DMS79 treated with DMSO at 0.1 percent for 48 hours (cell line): ENCODE measurements at regions not wholly inside any gene's neighbourhood (a gene's known extent, or its start where the extent isn't known, plus 50 kb on each side); places are given as distances from the start of the nearest gene placed in this dataset.
"Not testable (repeated sequence)": the region's sequence is repeated elsewhere in the genome, so short reads cannot be mapped to it uniquely, and the experiment has no call there.

Experiments
- DNase-seq: peaks from one replicate; lab custom pipeline; 2025; lab: John Stamatoyannopoulos, UW

DNA sequence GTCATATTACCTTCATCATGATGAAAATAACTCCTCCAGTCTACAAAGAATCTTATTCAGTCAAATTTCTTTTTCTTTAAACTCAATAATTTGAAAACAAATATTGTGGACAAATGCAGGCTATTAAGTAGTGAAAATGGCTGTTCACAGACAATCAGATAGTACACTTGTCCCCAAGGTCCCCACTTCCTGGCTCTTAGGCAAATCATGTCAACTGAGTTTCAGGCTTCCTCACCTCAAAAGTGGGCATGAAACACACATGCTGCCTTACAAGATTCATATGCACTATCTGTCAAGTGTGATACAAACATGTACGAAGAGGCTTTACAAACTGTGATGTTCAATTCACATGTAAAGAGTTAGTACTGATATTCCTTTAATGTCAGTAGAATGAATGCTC, 385.2 kb upstream of the SEMA6A start:
- no peak for DNase-seq

DNA sequence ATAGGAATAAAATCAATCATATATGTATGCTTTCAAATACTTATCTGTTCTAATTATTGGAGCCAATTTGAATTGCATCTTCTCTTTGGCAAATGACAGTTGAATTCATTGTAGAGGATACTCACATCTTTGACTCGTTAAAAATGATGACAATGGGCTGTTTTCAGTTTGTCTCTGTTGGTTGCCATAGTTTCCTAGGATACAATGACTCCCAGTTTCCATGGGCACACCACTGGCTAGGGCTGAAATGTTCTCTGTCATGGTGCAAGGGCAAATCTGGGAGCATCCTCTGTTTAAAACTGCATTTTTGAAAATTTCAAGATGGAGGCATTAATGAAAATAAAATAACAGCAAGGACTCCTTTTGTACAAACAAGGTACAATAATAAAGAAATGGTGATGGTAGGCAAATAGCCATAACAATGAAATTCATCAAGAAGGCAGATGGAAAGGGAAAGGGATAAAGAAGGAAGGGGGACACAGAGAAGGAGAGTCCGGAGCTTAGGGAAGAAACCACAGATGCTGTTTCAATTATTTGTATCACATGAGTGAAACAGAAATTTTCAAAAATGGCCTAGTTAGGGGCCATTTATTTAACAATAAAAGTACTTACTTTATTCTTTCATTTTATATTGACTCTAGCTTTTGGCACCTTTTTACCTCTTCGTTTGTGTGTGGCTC, 378.8 kb upstream of the SEMA6A start:
- DNase-seq = no peak

DNA sequence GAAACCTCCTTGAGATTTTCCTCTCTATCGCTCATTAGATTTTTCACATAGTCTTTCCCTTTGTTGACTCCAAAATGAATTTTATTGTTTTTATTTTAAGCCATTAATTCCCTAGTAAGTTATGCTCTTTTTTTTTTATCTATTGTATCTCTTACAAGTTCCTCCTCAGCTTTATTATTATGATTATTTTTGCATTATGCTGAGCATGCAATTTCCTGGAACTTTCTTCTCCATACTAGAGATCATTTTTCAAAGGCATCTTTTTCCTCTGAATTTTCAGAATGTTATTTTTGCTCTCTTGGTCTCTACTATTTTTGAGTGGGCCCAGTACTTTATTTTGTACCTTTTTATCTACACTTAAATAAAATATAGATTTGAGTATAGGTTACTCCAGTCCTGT, 376.6 kb upstream of the SEMA6A start:
- DNase-seq = no peak

DNA sequence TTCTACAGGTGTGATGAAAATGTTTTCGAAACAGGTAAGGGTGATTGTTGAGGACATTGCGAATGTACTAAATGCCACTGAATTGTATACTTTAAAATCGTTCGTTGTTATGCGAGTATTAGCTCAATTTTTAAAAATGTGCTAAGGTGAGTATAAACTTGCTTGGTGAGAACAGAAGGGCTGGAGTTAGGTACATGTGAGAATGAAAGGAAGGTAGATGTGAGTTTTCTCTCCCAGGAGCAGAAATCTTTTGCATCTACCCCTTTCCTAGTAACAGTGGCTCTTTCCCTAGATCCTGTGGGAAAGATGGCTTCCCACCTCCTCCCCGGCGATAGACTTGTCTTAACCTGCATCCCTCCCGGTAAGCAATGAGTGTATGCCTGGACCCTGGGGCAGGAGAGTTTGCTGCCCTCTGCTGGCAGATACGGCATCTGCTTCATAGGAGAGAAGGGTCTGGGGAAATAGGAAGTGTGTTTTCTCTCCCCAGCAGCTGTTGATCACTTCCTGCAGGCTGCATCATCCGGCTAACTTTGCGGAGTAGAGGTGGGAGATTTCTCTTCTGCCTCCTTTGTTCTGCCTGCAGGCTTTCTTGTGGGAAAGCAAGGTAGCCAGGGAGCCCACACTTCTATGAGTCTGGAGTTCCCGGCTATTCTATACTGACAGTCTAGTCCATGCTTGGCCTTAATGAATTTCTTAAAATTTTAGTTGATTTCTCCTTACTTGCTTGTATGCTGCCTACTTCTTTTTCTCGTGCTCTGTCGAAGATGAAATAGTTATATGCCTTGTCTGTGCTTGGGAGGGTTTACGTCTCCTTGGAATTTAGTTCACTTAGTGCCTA, 373.3 kb upstream of the SEMA6A start:
- DNase-seq = no peak

DNA sequence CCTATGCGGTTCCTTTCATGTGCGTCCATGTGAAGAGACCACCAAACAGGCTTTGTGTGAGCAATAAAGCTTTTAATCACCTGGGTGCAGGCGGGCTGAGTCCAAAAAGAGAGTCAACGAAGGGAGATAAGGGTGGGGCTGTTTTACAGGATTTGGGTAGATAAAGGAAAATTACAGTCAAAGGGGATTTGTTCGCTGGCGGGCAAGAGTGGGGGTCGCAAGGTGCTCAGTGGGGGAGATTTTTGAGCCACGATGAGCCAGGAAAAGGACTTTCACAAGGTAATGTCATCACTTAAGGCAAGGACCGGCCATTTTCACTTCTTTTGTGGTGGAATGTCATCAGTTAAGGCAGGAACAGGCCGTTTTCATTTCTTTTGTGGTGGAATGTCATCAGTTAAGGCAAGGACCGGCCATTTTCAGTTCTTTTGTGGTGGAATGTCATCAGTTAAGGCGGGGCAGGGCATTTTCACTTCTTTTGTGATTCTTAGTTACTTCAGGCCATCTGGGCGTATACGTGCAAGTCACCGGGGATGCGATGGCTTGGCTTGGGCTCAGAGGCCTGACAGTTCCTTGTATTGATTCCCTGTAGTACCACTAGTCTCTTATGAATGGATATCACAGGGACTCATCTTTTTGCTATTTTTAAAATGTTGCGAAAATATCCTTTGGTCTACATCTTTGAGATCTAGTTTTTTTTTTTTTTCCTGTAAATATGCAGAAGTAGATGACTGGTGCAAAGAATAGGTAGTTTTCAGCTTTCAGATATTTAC, 371.2 kb upstream of the SEMA6A start:
- DNase-seq = not testable (repeated sequence)

DNA sequence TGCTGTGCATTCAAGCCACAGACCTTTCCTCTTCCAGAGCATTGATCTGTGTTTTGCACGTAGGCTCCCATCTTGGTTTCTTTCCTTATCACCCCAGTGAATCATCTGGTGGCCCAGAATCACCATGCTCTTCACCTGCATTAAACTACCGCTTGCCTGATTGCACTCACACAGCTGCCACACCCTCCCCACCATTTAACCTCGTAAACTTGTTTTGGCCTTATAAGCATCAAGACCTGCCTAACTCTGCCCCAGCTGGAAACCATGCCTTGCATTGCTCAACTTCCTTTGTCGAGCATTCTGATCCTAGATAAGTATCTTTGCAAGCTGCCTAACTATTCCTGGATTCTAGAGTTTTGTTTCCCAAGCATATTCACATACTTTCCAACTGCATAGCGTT, 369.6 kb upstream of the SEMA6A start:
- no peak for DNase-seq

DNA sequence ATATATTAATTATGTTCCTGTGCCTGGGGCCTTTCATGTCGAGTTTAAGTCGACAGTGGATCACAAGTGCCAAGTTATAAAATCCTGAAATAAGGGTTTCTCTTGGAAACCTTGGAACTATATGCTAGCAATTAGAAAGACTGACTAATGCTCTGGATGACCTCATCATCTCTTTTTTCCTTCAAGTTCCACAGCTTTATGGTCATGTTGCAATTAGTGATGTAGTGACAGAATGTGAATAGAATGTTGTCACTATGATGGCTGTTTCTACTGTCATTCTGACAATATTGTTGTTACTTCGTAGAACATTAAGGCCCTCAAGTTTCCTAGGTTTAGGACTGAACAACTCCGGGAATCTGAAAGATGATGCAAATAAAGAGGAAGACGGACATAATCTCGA, 368.0 kb upstream of the SEMA6A start:
- no peak for DNase-seq

DNA sequence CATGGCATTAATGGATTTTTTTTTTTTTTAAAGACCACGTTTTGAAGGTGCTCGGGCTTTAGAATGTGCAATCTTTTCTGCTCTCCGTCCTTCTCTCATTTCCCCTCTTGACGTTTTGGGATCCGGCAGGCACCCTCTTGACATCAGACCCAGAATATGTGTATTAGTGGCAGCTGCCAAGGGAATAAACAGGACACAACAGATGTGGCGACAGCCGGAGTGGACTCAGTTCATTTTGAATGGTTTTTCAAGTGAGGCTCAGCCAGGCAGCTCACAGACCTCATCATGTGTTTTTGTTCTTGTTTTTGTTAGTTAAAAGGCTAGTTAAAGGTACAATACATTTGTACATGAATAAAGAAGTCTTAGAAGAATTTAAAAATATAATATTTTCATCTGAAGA, 365.0 kb upstream of the SEMA6A start:
- DNase-seq = peak; percentile 51

DNA sequence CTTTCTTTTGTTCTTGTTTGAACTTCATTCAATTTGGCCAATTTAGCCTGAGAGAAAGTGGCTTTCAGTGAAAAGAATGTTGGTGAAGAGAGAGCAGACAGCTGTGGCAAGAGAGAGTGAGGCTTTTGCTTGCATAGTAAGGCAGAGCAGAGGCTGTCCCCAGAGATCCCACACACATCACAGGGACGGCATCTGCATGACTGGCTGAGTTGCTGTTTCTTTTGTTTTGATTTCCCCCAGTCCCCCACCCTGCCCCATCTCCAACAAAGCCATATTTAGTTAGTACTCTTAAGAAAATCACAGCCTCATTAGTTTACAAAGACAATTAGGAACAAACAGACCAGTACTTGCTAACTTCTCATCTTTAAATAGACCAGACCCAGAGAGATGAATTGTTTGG, 363.9 kb upstream of the SEMA6A start:
- peak; percentile 5 for DNase-seq

DNA sequence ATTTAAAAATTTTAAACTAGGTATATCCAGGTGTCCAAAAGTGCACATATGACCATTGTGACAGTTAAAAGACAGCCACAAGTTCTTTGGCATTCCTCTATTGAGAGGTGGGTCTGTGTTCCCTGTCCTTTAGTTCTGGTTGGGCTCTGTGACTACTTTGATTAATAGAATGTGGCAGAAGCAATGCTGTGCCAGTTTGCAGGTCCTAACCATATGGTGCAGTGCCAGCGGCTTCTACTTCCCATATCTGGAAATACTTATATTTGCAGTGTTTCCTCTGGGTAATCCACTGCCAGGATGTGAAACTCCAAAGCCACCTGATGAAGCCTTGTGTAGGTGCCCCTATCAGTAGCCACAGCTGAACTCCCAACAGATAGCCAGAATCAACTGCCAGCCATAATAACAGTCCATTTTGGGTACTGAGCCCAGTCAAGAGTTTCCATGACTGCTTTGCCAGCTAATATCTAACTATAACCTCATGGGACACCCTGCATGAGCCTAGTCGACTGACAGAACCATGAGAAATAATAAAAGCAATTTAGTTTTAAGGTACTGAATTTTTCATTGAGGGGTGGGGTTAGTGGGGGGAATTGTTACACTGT, 361.0 kb upstream of the SEMA6A start:
- DNase-seq = no peak

DNA sequence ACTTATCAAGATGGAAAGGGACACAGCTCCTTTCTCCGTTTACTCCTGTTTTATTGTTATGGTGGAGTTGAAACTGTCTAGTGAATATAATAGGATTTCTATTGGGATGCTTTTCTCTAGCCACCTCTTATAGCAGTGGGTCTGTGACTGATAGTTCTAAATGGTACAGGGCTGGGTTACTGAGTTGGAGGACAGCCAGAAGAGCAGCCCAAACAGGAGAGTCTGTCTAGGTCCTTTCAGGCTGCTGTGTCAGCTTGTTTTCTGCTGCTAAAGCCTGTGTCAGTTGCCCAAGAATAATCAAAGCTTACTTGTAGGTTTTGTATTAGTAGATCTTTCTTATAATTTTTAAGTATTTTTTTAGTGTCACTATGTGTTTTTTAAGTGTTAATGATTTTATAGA, 356.0 kb upstream of the SEMA6A start:
- DNase-seq = peak; percentile 4

DNA sequence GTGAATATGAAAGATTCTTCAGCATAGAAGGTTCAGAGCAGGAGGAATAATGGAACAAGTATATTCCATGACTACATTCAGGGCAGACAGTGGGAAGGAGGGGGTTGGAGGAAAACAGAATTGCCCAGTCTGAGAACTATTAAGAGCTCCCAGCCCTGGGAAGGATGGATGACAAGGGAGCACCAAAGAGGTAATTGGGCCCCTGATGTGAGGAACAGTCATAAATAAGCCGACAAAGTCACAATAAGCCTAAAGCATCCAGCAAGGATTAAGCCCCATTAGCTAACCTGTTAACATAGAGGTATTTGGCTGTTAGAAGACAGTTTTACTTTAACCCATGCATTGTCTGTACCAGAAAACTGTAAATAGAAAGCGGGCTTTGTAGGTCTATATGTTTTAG, 348.7 kb upstream of the SEMA6A start:
- no peak for DNase-seq

DNA sequence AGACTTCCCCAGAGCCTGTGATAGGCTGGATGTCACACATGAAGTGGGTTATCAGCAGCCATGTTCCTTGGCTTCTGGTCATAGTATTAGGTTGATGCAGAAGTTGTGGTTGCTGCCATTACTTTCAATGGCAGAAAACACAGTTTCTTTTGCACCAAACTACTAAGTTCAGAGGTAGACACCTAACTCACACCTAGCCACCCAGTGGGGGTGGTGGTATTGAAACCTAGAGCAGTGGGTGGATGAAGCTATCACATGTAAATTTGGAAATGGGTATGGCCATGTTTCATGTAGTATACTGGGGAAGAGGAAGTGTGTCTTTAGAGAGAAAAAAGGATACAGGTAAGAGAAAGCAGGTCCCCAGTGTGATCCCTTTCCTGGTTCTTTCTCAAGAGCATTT, 347.9 kb upstream of the SEMA6A start:
- DNase-seq = no peak

DNA sequence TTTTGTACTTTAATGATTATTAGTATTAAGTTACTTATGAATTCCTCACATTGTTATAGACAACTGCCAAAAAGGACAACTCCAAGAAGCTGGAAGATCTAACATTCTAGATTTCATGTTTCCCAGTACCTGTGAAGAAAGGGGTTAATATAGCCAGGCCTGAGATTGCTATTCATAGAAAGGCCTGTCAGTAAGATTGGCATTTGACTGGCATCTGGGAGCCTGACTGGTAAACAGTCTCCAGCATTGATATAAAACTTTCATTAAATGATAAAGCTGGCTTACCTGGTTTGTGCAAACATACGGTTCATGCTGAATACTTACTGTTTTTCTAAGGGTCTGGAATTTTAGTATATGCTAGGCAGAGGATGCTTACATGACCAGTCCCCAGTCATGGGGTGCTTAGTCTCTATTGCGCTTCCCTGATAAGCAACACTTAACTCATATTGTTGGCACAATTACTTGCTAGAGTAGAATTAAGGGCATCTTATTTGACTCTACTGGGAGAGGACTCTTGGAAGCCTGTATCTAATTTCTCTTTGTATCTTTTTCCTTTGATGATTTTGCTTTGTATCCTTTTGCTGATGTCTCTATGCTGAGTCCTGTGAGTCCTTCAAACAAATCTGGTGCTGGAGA, 340.4 kb upstream of the SEMA6A start:
- DNase-seq = no peak

DNA sequence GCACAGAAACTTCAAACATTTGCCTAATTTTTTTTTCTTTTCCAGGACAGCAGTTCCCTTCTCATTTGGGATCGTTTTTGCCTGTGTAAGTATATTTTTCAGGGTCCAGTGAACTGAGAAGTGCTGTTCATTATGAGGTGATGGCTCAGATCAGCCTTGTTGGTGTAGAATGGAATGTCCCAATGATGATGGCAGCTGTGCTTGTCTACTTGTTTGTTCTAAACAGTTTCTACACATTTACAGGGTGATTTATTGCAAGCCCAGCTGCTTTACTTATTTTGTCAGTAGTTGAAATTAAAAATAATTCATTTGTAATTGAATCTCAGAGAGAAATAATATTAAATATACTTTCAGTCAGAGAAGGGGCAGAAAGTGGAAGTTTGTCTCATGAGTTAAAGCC, 337.6 kb upstream of the SEMA6A start:
- DNase-seq = peak; percentile 2

DNA sequence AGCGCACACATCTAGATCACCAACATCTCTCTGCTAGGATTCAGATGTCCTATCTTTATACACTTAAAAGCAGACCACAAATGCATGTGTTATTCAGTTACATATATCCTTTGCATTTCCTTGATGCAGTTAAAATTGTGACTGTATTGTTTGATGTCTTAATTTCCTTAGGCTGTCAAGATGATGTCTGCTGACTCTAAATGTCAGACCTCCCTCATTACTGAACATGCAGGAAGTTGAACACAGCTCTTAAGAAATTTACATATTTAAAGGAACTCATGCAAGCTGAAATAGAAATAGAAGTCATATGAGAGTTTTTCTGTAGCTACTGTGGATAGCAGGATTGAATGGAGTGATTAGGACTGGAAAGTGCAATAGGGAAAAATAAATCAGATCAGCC, 336.5 kb upstream of the SEMA6A start:
- no peak for DNase-seq

DNA sequence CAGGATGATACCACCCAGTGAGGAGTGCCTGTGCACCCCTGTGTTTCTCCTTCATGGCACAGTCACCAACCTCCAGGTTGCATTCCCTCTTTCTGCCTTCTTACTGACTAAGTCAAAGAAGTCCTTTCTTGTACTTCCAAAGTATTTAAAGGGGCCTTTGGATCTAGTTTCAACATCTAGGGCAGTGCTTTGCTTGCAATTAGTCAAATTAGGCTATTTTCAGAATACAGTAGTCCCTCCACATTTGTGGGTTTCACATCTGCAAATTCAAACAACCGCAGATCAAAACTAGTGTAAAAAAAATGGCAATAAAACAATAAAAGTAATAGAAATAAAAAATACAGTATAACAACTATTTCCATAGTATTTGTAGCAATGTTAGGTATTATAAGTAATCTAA, 333.9 kb upstream of the SEMA6A start:
- DNase-seq = no peak

DNA sequence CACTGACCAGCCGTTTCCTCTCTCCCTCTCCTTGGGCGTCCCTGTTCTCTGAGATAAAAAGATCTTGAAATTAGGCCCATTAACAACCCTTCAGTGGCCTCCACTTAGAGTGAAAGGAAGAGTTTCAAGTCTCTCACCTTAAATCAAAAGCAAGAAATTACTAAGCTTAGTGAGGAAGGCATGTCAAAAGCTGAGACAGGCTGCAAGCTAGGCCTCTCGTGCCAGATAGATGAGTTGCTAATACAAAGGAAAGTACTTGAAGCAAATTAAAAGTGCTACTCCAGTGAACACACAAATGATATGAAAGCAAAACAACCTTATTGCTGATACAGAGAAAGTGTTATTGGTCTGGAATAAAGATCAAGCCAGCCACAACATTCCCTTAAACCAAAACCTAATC, 331.3 kb upstream of the SEMA6A start:
- no peak for DNase-seq

DNA sequence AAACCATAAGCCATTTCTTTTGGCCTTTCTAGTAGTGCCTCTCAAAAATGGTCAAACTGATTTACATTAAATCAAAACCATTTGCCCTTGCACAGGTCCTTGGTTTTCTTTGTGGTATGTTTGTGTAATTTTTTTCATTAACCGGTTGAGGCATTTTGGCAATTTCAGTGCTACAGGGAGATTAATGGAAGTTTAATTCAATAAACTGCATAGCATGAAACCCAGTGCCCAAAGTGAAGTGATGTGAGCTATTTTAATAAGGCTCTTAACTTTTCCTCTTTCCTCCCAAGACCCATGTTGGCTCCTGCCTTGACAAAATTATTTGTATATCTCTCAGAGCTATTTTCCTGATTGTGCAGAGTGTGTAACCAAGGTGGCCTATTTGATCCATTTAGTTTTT, 326.2 kb upstream of the SEMA6A start:
- peak; percentile 3 for DNase-seq

DNA sequence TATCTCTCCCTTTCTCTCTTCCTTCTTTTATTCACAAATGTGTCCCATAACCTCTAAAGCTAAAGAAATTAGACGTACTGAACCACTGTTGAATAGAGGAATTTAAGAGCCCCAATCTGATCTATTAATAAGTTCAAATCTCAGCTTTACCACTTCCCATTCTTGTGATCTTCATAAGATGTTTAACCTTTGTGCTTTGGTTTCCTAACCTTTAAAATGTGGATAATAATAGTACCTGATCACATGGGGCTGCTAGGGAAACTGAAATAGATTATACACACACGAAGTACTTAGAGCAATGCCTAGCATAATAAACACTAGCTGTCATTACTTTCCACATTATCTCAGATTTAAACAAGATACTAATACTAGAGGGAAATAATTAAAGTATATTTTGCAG, 324.3 kb upstream of the SEMA6A start:
- no peak for DNase-seq

DNA sequence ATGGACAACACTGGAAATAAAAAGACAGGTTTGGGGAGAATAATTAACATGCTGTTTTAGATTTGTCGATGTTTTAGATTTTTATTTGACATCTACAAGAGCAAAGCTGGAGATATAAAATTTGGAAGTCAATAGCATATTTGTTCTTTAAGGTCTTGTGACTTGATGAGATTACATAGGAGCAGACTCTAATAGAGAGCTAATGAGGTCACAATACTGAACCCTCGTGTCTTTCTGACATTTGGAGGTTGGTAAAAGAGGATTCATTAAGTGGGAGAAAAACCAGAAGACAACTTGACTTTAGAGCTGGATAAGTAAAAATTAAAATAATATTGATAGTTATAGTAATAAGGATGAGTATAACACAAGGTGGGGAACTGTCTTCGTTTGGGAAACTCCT, 322.7 kb upstream of the SEMA6A start:
- DNase-seq = no peak

DNA sequence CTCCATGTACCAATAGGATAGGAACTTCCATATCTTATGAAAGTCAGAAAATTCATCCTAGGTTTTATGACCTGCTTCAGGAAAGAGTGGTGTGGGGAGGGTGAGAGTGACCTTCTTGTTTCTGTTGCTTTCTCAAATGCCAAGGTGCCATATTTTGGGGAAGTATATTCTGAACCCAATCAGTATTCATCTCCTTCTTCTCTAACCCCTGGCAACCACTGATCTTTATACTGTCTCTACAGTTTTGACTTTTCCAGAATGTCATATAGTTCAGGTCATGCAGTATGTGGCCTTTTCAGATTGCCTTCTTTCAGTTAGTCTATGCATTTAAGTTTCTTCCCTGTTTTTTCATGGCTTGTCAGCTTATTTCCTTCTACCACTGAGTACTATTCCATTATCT, 321.4 kb upstream of the SEMA6A start:
- no peak for DNase-seq
